H9 (cell line): ENCODE measurements at regions not wholly inside any gene's neighbourhood (a gene's known extent, or its start where the extent isn't known, plus 50 kb on each side); places are given as distances from the start of the nearest gene placed in this dataset.

Source experiments
- DNase-seq: peaks from one replicate; pipeline ENCODE4 v3.0.0-alpha.2; 2017
- H2AFZ ChIP-seq: one replicate; pipeline ENCODE4 v1.6.1; 2013; ENCODE audit warnings: mild to moderate bottlenecking, low read length, control low read depth, moderate library complexity
- H2AK5ac ChIP-seq: 2 replicates; pipeline ENCODE4 v1.6.1; 2013; ENCODE audit warnings: low read length, control low read depth, mixed read lengths; ENCODE audit not compliant: insufficient read length
- H2BK120ac ChIP-seq: one replicate; pipeline ENCODE4 v1.6.1; 2013; ENCODE audit warnings: low read depth, mild to moderate bottlenecking, low read length, control low read depth, inconsistent platforms; ENCODE audit not compliant: poor library complexity, severe bottlenecking
- H2BK12ac ChIP-seq: 2 replicates; pipeline ENCODE4 v1.6.1; 2013; ENCODE audit warnings: low read length, control low read depth, mixed read lengths, low read depth; ENCODE audit not compliant: insufficient read length
- H2BK15ac ChIP-seq: 2 replicates; pipeline ENCODE4 v1.6.1; 2013; ENCODE audit warnings: low read depth, low read length, control low read depth
- H2BK20ac ChIP-seq: one replicate; pipeline ENCODE4 v1.6.1; 2013; ENCODE audit warnings: low read depth, mild to moderate bottlenecking, low read length, control low read depth, inconsistent platforms; ENCODE audit not compliant: poor library complexity, severe bottlenecking
- H2BK5ac ChIP-seq: 2 replicates; pipeline ENCODE4 v1.6.1; 2013; ENCODE audit warnings: low read length, control low read depth, mixed read lengths; ENCODE audit not compliant: insufficient read length
- H3K14ac ChIP-seq: 2 replicates; pipeline ENCODE4 v1.6.1; 2013; ENCODE audit warnings: low read length, control low read depth; ENCODE audit not compliant: insufficient read depth
- H3K18ac ChIP-seq: 2 replicates; pipeline ENCODE4 v1.6.1; 2013; ENCODE audit warnings: low read depth, mild to moderate bottlenecking, mixed read lengths, low read length, control low read depth; ENCODE audit not compliant: insufficient read length
- H3K23ac ChIP-seq: 2 replicates; pipeline ENCODE4 v1.6.1; 2013; ENCODE audit warnings: low read length, control low read depth, mixed read lengths, low read depth; ENCODE audit not compliant: insufficient read length
- H3K23me2 ChIP-seq: 2 replicates; pipeline ENCODE4 v1.6.1; 2013; ENCODE audit warnings: low read depth, mild to moderate bottlenecking, mixed read lengths, low read length, control low read depth; ENCODE audit not compliant: insufficient read length, poor library complexity, severe bottlenecking
- H3K27ac ChIP-seq: 2 replicates; pipeline ENCODE4 v1.5.1; 2013; ENCODE audit warnings: low read length, control low read depth, mixed read lengths, low read depth; ENCODE audit not compliant: insufficient read length
- H3K27me3 ChIP-seq: 2 replicates; pipeline ENCODE4 v1.6.1; 2013; ENCODE audit warnings: low read length, control low read depth, inconsistent platforms; ENCODE audit not compliant: insufficient read depth
- H3K4ac ChIP-seq: 2 replicates; pipeline ENCODE4 v1.6.1; 2013; ENCODE audit warnings: low read depth, mild to moderate bottlenecking, control low read depth, inconsistent platforms, low read length, moderate library complexity
- H3K4me1 ChIP-seq: 2 replicates; pipeline ENCODE4 v1.6.1; 2013; ENCODE audit warnings: low read length, control low read depth, inconsistent platforms; ENCODE audit not compliant: insufficient read depth
- H3K4me2 ChIP-seq: 2 replicates; pipeline ENCODE4 v1.6.1; 2013; ENCODE audit warnings: low read length, control low read depth, mixed read lengths; ENCODE audit not compliant: insufficient read length, insufficient read depth
- H3K56ac ChIP-seq: 2 replicates; pipeline ENCODE4 v1.6.1; 2013; ENCODE audit warnings: low read depth, mild to moderate bottlenecking, mixed read lengths, low read length, control low read depth; ENCODE audit not compliant: insufficient read length
- H3K79me1 ChIP-seq: 2 replicates; pipeline ENCODE4 v1.6.1; 2013; ENCODE audit warnings: low read depth, mild to moderate bottlenecking, moderate library complexity, low read length, control low read depth, inconsistent platforms; ENCODE audit not compliant: insufficient read depth, poor library complexity, severe bottlenecking
- H3K79me2 ChIP-seq: 2 replicates; pipeline ENCODE4 v1.6.1; 2013; ENCODE audit warnings: low read length, control low read depth, inconsistent platforms; ENCODE audit not compliant: insufficient read depth
- H3K9ac ChIP-seq: 2 replicates; pipeline ENCODE4 v1.6.1; 2013; ENCODE audit warnings: low read length, control low read depth, mixed read lengths; ENCODE audit not compliant: insufficient read length; ENCODE audit errors: extremely low read depth
- H3K9me3 ChIP-seq: one replicate; pipeline ENCODE4 v1.6.1; 2013; ENCODE audit warnings: low read depth, low read length, inconsistent platforms; ENCODE audit not compliant: control insufficient read depth
- H3T11ph ChIP-seq: one replicate; pipeline ENCODE4 v1.6.1; 2013; ENCODE audit warnings: mild to moderate bottlenecking, low read length, control low read depth, inconsistent platforms
- H4K20me1 ChIP-seq: one replicate; pipeline ENCODE4 v1.6.1; 2013; ENCODE audit not compliant: control insufficient read depth, insufficient read length, insufficient read depth
- H4K5ac ChIP-seq: 2 replicates; pipeline ENCODE4 v1.6.1; 2013; ENCODE audit warnings: low read depth, mild to moderate bottlenecking, mixed read lengths, low read length, control low read depth; ENCODE audit not compliant: insufficient read length
- H4K8ac ChIP-seq: replicated peaks from 2 replicates; pipeline ENCODE4 v1.6.1; 2013; ENCODE audit warnings: low read length, control low read depth, mixed read lengths, low read depth; ENCODE audit not compliant: insufficient read length
- H4K91ac ChIP-seq: 2 replicates; pipeline ENCODE4 v1.6.1; 2013; ENCODE audit warnings: low read depth, mild to moderate bottlenecking, moderate library complexity, mixed read lengths, low read length, control low read depth; ENCODE audit not compliant: insufficient read length
- H3K27ac Mint-ChIP-seq, 3 experiments: 2 replicates in 2 of 3; 3 replicates in 1 of 3; pipeline ENCODE4 v1.8.0; 2020 to 2021; ENCODE audit warnings: mixed read lengths in 3 of 3, mild to moderate bottlenecking in 1 of 3, moderate library complexity in 1 of 3
- H3K27me3 Mint-ChIP-seq: 2 replicates; pipeline ENCODE4 v1.8.0; 2021; ENCODE audit warnings: low read depth, mild to moderate bottlenecking, moderate library complexity, mixed read lengths
- H3K36me3 Mint-ChIP-seq, 3 experiments: 2 replicates in 2 of 3; 3 replicates in 1 of 3; pipeline ENCODE4 v1.8.0; 2020 to 2021; ENCODE audit warnings: low read depth in 3 of 3, mixed read lengths in 3 of 3; ENCODE audit not compliant: insufficient read depth in 1 of 3
- H3K4me1 Mint-ChIP-seq, 2 experiments: 2 replicates each; pipeline ENCODE4 v1.8.0; 2020; ENCODE audit warnings: mixed read lengths in 2 of 2
- H3K4me3 Mint-ChIP-seq, 2 experiments: 2 replicates in 1 of 2; 3 replicates in 1 of 2; pipeline ENCODE4 v1.8.0; 2020 to 2021; ENCODE audit warnings: mild to moderate bottlenecking in 2 of 2, mixed read lengths in 2 of 2, moderate library complexity in 1 of 2
- H3K9me3 Mint-ChIP-seq, 2 experiments: 2 replicates in 1 of 2; 3 replicates in 1 of 2; pipeline ENCODE4 v1.8.0; 2020; ENCODE audit warnings: mild to moderate bottlenecking in 2 of 2, mixed read lengths in 2 of 2, moderate library complexity in 1 of 2
- WGBS: extraction: QIAGEN DNeasy Blood & Tissue Kit; methylation state at CpG from one replicate; pipeline ENCODE4 v1.1.7; 2013; ENCODE audit warnings: missing lambda C conversion rate, low lambda C conversion rate, mixed read lengths; ENCODE audit not compliant: insufficient read length; ENCODE audit errors: extremely low coverage; 5-methylcytosine and 5-hydroxymethylcytosine counted together
- TF ChIP-seq, protein P1 (sequence below): fragments of 200-600 bp; sonication (generic); conservative IDR thresholded peaks from 3 replicates; pipeline ENCODE4 v1.8.0; 2021; ENCODE audit warnings: antibody characterized with exemption, mild to moderate bottlenecking

DNA sequence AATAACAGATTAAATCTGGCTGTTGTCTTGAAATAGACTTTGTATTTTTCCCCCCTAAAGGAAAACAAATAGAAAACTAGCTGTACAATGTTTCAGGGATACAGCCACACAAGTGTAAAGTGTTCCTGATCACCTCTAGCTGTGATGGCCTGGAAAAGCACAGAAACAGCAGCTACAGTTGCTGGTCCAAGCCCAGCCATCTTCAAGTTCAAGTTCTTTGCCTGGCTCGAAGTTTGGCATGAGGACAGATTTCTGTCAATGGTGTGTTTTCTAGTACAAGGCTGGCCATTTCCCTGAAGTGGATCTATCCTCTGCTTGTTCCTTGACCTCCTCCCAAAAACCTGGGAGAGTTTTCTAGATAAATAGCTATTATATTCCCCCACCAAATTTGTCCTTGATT is 272.2 kb upstream of the ADRA1B start:
- Histone ChIP-seq H3K9ac (no peak overlapping the region), H3K9me3 (no peaks in the 10 kb centered on the region), H3K23ac (no peak overlapping the region), H3T11ph (no peak overlapping the region), H3K23me2 (no peaks in the 10 kb centered on the region), H3K27me3 (no peaks in the 10 kb centered on the region), H3K4me2 (no peak overlapping the region), H2BK20ac (no peak overlapping the region), H3K18ac (no peak overlapping the region), H2AFZ (no peak overlapping the region), H3K79me2 (no peaks in the 10 kb centered on the region), H3K4ac (no peak overlapping the region), H4K8ac (no peak overlapping the region), H4K91ac (no peak overlapping the region), H2AK5ac (no peak overlapping the region), H3K79me1 (no peaks in the 10 kb centered on the region), H3K56ac (no peak overlapping the region), H2BK5ac (no peak overlapping the region), H3K27ac (no peak overlapping the region), H3K14ac (no peak overlapping the region), H2BK15ac (no peak overlapping the region), H2BK120ac (no peak overlapping the region), H3K4me1 (no peaks in the 10 kb centered on the region; the same call in 1 of the 2 replicates), H2BK12ac (no peak overlapping the region), H4K5ac (no peak overlapping the region), H4K20me1 (no peaks in the 10 kb centered on the region)
- no peaks in the 10 kb centered on the region for H3K27me3 Mint-ChIP-seq
- H3K4me3 Mint-ChIP-seq = no peak overlapping the region
- no peaks in the 10 kb centered on the region; a peak in 1 of 5 replicates for H3K9me3 Mint-ChIP-seq
- no CpG with 5 or more reads among the region's 1 CpG for WGBS
- H3K36me3 Mint-ChIP-seq = no peaks in the 10 kb centered on the region
- no peak for DNase-seq
- H3K4me1 Mint-ChIP-seq = peaks cover 12 to 13% of the 10 kb centered on the region in 2 experiments
- no peak overlapping the region for H3K27ac Mint-ChIP-seq
- TF ChIP-seq, protein P1, sequence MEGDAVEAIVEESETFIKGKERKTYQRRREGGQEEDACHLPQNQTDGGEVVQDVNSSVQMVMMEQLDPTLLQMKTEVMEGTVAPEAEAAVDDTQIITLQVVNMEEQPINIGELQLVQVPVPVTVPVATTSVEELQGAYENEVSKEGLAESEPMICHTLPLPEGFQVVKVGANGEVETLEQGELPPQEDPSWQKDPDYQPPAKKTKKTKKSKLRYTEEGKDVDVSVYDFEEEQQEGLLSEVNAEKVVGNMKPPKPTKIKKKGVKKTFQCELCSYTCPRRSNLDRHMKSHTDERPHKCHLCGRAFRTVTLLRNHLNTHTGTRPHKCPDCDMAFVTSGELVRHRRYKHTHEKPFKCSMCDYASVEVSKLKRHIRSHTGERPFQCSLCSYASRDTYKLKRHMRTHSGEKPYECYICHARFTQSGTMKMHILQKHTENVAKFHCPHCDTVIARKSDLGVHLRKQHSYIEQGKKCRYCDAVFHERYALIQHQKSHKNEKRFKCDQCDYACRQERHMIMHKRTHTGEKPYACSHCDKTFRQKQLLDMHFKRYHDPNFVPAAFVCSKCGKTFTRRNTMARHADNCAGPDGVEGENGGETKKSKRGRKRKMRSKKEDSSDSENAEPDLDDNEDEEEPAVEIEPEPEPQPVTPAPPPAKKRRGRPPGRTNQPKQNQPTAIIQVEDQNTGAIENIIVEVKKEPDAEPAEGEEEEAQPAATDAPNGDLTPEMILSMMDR = no peak
